ENCODE measurements at regions not wholly inside any gene's neighbourhood (a gene's known extent, or its start where the extent isn't known, plus 50 kb on each side); places are given as distances from the start of the nearest gene placed in this dataset.
A peak's percentile ranks its signal among the peaks of the same experiment; 100 is the strongest.

- intact Hi-C loops (cut with DNase I), result no loop called here
- FAIRE-seq, result no peak
- H3K4me3 ChIP-seq (ENCODE audit: low read length in 3 of 3), result no peak overlapping the region
- no peak for TF ChIP-seq CTCF (IDR thresholded peaks at IDR 0.05; ENCODE audit: borderline replicate concordance, extremely low read depth, insufficient read depth)
- no peaks in the 10 kb centered on the region for H3K36me3 ChIP-seq (ENCODE audit: control insufficient read depth in 2 of 3, insufficient read depth in 3 of 3, low read length in 3 of 3)
- H3K27ac ChIP-seq (ENCODE audit: low read depth in 2 of 2, low read length in 2 of 2), result no peak overlapping the region
- H3K4me1 ChIP-seq (ENCODE audit: control insufficient read depth in 2 of 3, insufficient read depth in 2 of 3, low read depth in 1 of 3, low read length in 3 of 3), result peaks cover 0 to 9% (median 6%) of the 10 kb centered on the region in 3 donors
- no peak overlapping the region for H3K9ac ChIP-seq (ENCODE audit: low read length in 3 of 3)
- no peak for DNase-seq
- H3K27me3 ChIP-seq (ENCODE audit: control insufficient read depth, insufficient read depth, low read length), result no peaks in the 10 kb centered on the region
- no peaks in the 10 kb centered on the region for H3K9me3 ChIP-seq (ENCODE audit: control insufficient read depth in 2 of 3, insufficient read depth in 1 of 3, low read length in 3 of 3)
Observed at GRCh38 chr4:33068539-33068938, 2348.4 kb downstream of the PCDH7 start.

- peak in 2 of 5 donors; percentile 62 to 64 for DNase-seq
Observed at GRCh38 chr4:33071535-33071934, 2351.4 kb downstream of the PCDH7 start.

GRCh38 chr4:33072298-33073089 is 2352.3 kb downstream of the PCDH7 start:
- Histone ChIP-seq H3K9me3 (ENCODE audit: control insufficient read depth in 2 of 3, insufficient read depth in 1 of 3, low read length in 3 of 3) (no peaks in the 10 kb centered on the region), H3K9ac (ENCODE audit: low read length in 3 of 3) (no peak overlapping the region), H3K4me1 (ENCODE audit: control insufficient read depth in 2 of 3, insufficient read depth in 2 of 3, low read depth in 1 of 3, low read length in 3 of 3) (peaks cover 0 to 12% (median 6%) of the 10 kb centered on the region in 3 donors), H3K27ac (ENCODE audit: low read depth in 2 of 2, low read length in 2 of 2) (no peak overlapping the region), H3K27me3 (ENCODE audit: control insufficient read depth, insufficient read depth, low read length) (no peaks in the 10 kb centered on the region), H3K4me3 (ENCODE audit: low read length in 3 of 3) (no peak overlapping the region), H3K36me3 (ENCODE audit: control insufficient read depth in 2 of 3, insufficient read depth in 3 of 3, low read length in 3 of 3) (no peaks in the 10 kb centered on the region)
- DNase-seq, result no peak
- intact Hi-C loops (cut with DNase I), result no loop called here
- FAIRE-seq, result no peak
- TF ChIP-seq CTCF (IDR thresholded peaks at IDR 0.05; ENCODE audit: borderline replicate concordance, extremely low read depth, insufficient read depth), result no peak

More at GRCh38 chr4:33071535-33071934, 2351.4 kb downstream of the PCDH7 start:
- Histone ChIP-seq H3K4me1 (ENCODE audit: control insufficient read depth in 2 of 3, insufficient read depth in 2 of 3, low read depth in 1 of 3, low read length in 3 of 3) (peaks cover 0 to 12% (median 6%) of the 10 kb centered on the region in 3 donors), H3K36me3 (ENCODE audit: control insufficient read depth in 2 of 3, insufficient read depth in 3 of 3, low read length in 3 of 3) (no peaks in the 10 kb centered on the region), H3K9me3 (ENCODE audit: control insufficient read depth in 2 of 3, insufficient read depth in 1 of 3, low read length in 3 of 3) (no peaks in the 10 kb centered on the region), H3K27ac (ENCODE audit: low read depth in 2 of 2, low read length in 2 of 2) (no peak overlapping the region), H3K9ac (ENCODE audit: low read length in 3 of 3) (no peak overlapping the region), H3K27me3 (ENCODE audit: control insufficient read depth, insufficient read depth, low read length) (no peaks in the 10 kb centered on the region), H3K4me3 (ENCODE audit: low read length in 3 of 3) (no peak overlapping the region)
- no peak for FAIRE-seq
- TF ChIP-seq CTCF (IDR thresholded peaks at IDR 0.05; ENCODE audit: borderline replicate concordance, extremely low read depth, insufficient read depth), result no peak
- intact Hi-C loops (cut with DNase I), result no loop called here

Data from kidney (tissue), 13 donors.